K562 (cell line): ENCODE measurements at regions not wholly inside any gene's neighbourhood (a gene's known extent, or its start where the extent isn't known, plus 50 kb on each side); places are given as distances from the start of the nearest gene placed in this dataset.

Experiments
- ARHGAP35 ChIP-seq: fragments of 450-650 bp; IDR thresholded peaks from 2 replicates; pipeline ENCODE4 v1.6.1; 2018; ENCODE audit not compliant: partially characterized antibody
- BACH1 ChIP-seq: fragments of 200-800 bp; sonication (Bioruptor generic); IDR thresholded peaks from 2 replicates; pipeline ENCODE4 v1.6.1; 2016; ENCODE audit warnings: missing genetic modification characterization, missing compliant biosample characterization
- CREM ChIP-seq: IDR thresholded peaks from 2 replicates; pipeline ENCODE4 v1.6.1; 2014; ENCODE audit warnings: antibody characterized with exemption, low read depth
- GTF2A2 ChIP-seq: IDR thresholded peaks from 2 replicates; pipeline ENCODE4 v1.6.1; 2016; ENCODE audit warnings: mild to moderate bottlenecking, missing genetic modification characterization, missing compliant biosample characterization
- HNRNPH1 ChIP-seq: fragments of 200-400 bp; formaldehyde crosslinking; optimal IDR thresholded peaks from 2 replicates; pipeline ENCODE3; 2017; ENCODE audit warnings: low read depth, mild to moderate bottlenecking, low read length, moderate library complexity
- POLR3A ChIP-seq: IDR thresholded peaks from 2 replicates; pipeline ENCODE4 v1.6.1; 2011; ENCODE audit warnings: borderline replicate concordance, mild to moderate bottlenecking, moderate library complexity; ENCODE audit not compliant: insufficient read length, insufficient read depth; ENCODE audit errors: extremely low read depth
- POLR3G ChIP-seq: IDR thresholded peaks from 2 replicates; pipeline ENCODE4 v1.6.1; 2011; ENCODE audit not compliant: insufficient read length, insufficient replicate concordance; ENCODE audit errors: extremely low read depth
- ZFP36 ChIP-seq: fragments of 150-350 bp; IDR thresholded peaks from 2 replicates; pipeline ENCODE4 v1.6.1; 2018; ENCODE audit warnings: low read length, low read depth; ENCODE audit not compliant: partially characterized antibody
- ZKSCAN8 ChIP-seq: fragments of 200-800 bp; sonication (Bioruptor generic); IDR thresholded peaks from 2 replicates; pipeline ENCODE4 v1.6.1; 2016; ENCODE audit warnings: missing genetic modification characterization, missing compliant biosample characterization
- ZNF507 ChIP-seq: conservative IDR thresholded peaks from 2 replicates; pipeline ENCODE4 v1.6.1; 2017; ENCODE audit warnings: missing genetic modification characterization, missing compliant biosample characterization
- ZNF785 ChIP-seq: fragments of 250-450 bp; sonication (Bioruptor Pico); IDR thresholded peaks from 2 replicates; pipeline ENCODE4 v1.4.0; 2020; ENCODE audit warnings: mild to moderate bottlenecking
- TF ChIP-seq, protein P1 (sequence below): IDR thresholded peaks from 2 replicates; pipeline ENCODE4 v1.6.1; 2012; ENCODE audit warnings: low read depth, low read length, improper control_type of control experiment, borderline replicate concordance
- TF ChIP-seq, protein P2 (sequence below): fragments of 450-650 bp; IDR thresholded peaks from 2 replicates; pipeline ENCODE4 v1.6.1; 2016; ENCODE audit warnings: mild to moderate bottlenecking

GRCh38 chr5:40160435-40160834, 519.3 kb upstream of the PTGER4 start (continued):
- TF ChIP-seq, protein P1, sequence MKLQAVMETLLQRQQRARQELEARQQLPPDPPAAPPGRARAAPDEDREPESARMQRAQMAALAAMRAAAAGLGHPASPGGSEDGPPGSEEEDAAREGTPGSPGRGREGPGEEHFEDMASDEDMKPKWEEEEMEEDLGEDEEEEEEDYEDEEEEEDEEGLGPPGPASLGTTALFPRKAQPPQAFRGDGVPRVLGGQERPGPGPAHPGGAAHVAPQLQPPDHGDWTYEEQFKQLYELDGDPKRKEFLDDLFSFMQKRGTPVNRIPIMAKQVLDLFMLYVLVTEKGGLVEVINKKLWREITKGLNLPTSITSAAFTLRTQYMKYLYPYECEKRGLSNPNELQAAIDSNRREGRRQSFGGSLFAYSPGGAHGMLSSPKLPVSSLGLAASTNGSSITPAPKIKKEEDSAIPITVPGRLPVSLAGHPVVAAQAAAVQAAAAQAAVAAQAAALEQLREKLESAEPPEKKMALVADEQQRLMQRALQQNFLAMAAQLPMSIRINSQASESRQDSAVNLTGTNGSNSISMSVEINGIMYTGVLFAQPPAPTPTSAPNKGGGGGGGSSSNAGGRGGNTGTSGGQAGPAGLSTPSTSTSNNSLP = no peak
- TF ChIP-seq BACH1 (tag) (no peak), CREM (no peak), ZKSCAN8 (CRISPR knock-in tag) (no peak), GTF2A2 (tag) (no peak), ZNF785 (no peak), ZFP36 (no peak), ZNF507 (tag) (no peak), ARHGAP35 (no peak), POLR3G (no peak), HNRNPH1 (no peak), POLR3A (no peak)
- TF ChIP-seq, protein P2, sequence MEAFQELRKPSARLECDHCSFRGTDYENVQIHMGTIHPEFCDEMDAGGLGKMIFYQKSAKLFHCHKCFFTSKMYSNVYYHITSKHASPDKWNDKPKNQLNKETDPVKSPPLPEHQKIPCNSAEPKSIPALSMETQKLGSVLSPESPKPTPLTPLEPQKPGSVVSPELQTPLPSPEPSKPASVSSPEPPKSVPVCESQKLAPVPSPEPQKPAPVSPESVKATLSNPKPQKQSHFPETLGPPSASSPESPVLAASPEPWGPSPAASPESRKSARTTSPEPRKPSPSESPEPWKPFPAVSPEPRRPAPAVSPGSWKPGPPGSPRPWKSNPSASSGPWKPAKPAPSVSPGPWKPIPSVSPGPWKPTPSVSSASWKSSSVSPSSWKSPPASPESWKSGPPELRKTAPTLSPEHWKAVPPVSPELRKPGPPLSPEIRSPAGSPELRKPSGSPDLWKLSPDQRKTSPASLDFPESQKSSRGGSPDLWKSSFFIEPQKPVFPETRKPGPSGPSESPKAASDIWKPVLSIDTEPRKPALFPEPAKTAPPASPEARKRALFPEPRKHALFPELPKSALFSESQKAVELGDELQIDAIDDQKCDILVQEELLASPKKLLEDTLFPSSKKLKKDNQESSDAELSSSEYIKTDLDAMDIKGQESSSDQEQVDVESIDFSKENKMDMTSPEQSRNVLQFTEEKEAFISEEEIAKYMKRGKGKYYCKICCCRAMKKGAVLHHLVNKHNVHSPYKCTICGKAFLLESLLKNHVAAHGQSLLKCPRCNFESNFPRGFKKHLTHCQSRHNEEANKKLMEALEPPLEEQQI = no peak
